ENCODE measurements at regions not wholly inside any gene's neighbourhood (a gene's known extent, or its start where the extent isn't known, plus 50 kb on each side); places are given as distances from the start of the nearest gene placed in this dataset.

DNA sequence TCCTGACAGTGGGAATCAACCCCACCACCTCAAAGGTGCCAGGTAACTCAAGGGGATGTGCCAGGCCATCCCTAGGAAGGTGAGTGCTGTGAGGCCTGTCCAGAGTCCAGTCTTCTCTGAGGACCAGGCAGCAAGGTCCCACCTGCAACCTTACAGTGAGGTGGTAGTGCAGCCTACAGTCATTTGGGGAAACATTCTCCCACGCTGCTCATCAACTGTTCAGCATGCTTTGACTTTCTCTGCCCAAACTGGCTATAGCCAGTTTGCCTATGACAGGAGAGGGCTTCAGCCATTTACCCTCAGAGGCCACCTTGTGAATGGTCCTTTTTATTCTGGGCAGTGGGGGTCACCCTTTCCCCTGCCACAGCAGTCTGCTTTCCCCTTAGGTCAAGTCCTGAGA lies 81.9 kb downstream of the ATPSCKMT start:
- TF ChIP-seq, protein P1, sequence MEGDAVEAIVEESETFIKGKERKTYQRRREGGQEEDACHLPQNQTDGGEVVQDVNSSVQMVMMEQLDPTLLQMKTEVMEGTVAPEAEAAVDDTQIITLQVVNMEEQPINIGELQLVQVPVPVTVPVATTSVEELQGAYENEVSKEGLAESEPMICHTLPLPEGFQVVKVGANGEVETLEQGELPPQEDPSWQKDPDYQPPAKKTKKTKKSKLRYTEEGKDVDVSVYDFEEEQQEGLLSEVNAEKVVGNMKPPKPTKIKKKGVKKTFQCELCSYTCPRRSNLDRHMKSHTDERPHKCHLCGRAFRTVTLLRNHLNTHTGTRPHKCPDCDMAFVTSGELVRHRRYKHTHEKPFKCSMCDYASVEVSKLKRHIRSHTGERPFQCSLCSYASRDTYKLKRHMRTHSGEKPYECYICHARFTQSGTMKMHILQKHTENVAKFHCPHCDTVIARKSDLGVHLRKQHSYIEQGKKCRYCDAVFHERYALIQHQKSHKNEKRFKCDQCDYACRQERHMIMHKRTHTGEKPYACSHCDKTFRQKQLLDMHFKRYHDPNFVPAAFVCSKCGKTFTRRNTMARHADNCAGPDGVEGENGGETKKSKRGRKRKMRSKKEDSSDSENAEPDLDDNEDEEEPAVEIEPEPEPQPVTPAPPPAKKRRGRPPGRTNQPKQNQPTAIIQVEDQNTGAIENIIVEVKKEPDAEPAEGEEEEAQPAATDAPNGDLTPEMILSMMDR (conservative IDR thresholded peaks at IDR 0.05): no peak
- no peak for TF ChIP-seq ZFX (IDR thresholded peaks at IDR 0.05)
